Stimulated activated CD4-positive, alpha-beta T cell treated with anti-CD3 and anti-CD28 coated beads, TNF-alpha, amount 100 ng/mL, for 24 hours (primary cell): ENCODE measurements at regions not wholly inside any gene's neighbourhood (a gene's known extent, or its start where the extent isn't known, plus 50 kb on each side); places are given as distances from the start of the nearest gene placed in this dataset.

ENCODE experiments used
- DNase-seq, 3 experiments: peaks; one replicate each; pipeline ENCODE4 v3.0.0-alpha.2; 2020; ENCODE audit warnings: low read depth in 3 of 3

- no peak for DNase-seq
Measured at GRCh38 chr9:129506041-129506440, 114.9 kb downstream of the C9orf50 start.

GRCh38 chr9:129505270-129505902 is 115.5 kb downstream of the C9orf50 start:
- no peak for DNase-seq

DNA sequence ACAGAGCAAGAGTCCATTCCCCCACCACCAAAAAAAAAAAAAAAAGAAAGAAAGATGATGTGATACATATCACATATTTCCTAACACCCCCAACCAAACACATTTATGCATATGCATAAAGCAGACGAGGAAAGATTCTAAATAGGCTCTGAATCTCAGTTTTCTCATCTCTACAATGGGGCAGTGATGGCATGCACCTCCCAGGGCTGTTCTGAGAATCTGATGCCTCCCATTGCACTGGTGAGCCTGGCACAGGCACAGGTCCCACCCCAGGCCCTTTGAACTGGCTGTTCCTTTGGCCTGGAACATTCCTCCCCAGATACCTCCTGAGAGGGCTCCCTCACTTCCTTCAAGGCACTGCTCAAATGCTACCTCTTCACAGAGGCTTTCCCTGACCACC is 116.5 kb downstream of the C9orf50 start:
- DNase-seq: no peak

GRCh38 chr9:129501771-129502319 is 119.1 kb downstream of the C9orf50 start:
- DNase-seq: no peak

DNA sequence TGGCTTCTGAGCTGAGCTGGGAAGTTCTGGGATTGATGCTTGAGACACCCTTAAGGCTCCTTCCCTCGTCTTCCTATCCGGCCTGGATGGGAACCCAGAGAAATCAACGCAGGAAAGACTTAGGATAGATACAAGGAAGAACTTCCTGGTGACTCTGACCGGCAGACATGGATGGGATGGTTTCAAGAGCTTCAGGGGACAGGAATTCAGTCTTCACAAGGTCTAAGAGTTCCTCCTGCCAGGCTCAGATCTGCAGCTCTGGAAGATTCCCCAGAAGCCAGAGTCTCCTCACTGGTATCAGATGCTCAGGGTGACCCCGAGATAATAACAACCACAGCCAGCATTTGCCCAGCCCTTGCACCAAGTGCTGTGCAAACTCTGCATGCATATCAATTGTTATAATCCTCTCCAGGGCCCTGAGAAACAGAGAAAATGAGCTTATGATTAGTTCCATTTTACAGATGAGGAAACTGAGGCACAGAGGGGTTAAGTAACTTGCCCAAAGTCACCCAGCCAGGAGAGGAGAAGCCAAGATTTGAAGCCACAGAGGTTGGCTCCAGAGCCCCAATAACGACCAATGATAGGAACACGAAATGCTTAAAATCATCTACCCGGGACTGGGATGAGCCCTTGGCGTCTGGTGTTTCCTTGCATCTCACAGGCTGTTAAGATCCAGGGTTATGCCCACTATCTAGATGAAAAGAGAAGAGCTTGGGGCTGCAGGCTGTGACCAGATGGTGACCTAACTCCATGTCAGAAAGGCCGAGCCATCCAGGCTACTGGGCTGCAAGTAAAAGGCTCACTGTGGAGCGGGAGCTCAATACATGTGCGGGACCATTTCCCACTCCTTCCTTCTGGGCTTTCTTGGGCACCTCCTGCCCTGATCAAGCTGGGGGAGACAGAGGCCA is 119.8 kb downstream of the C9orf50 start:
- no peak for DNase-seq

DNA sequence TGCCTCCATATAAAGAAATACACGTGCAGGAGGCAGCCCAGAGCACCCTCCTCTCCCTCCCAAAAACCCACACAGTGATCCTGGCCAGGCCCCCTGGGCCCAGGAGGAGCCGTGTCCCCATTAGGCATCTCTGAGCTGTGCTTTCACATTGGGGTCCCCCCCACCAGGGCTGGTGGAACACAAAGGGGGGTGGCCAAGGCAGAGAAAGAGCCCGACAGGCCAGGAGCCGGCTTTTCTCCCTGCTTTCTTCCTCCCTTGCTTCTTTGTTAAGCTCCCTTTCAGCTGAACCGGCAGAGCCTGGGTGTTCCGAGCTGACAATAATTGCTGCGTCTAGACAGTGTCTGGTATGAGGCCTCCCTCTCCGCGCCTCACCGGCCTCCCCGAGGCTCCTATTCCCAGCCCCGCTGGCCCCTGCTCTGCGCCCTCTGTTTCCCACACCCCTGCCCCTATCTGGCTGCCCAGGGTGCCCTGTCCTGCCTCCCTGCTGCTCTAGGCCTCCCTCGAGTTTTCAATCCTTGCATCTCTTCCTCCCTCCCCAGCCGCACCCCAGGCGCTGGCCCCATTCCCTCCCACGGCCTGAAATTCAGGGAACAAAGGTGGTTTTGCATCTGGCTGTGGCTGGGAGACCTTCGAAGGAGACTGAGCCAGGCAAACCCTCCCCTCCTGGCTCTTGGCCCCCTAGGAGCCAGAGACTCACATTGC is 120.6 kb downstream of the C9orf50 start:
- no peak for DNase-seq

- no peak for DNase-seq
Measured at GRCh38 chr9:129498451-129499384, 122.2 kb downstream of the C9orf50 start.

DNA sequence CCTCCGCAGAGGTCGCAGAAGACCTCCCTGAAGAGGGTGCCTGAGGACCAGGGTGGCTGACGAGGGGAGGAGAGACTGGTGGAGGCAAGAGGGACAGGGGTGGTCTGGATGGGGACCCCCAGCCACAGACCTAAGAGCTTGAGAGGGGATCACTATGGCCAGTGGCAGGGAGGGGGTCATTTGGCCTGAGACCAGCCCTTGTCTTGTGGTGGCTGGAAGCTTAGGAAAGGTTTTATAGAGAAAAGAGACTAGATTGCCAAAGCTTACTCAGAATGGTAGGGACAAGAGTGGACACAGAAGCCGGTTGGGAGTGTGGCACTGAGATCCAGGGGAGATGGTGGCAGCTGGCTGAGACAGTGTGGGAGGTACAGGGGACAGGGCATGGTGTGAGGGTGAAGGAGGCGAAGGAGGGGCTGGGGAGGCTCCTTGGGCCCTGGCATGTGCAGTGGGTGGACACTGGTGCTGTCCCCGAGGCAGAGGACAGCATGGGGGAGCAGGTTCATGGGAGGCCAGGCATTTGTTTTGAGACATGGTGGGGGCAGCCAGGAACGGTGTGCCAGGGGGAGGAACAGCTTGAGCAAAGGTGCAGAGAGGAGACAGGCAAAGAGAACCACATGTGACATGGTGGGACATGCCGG is 123.0 kb downstream of the C9orf50 start:
- DNase-seq: no peak

DNA sequence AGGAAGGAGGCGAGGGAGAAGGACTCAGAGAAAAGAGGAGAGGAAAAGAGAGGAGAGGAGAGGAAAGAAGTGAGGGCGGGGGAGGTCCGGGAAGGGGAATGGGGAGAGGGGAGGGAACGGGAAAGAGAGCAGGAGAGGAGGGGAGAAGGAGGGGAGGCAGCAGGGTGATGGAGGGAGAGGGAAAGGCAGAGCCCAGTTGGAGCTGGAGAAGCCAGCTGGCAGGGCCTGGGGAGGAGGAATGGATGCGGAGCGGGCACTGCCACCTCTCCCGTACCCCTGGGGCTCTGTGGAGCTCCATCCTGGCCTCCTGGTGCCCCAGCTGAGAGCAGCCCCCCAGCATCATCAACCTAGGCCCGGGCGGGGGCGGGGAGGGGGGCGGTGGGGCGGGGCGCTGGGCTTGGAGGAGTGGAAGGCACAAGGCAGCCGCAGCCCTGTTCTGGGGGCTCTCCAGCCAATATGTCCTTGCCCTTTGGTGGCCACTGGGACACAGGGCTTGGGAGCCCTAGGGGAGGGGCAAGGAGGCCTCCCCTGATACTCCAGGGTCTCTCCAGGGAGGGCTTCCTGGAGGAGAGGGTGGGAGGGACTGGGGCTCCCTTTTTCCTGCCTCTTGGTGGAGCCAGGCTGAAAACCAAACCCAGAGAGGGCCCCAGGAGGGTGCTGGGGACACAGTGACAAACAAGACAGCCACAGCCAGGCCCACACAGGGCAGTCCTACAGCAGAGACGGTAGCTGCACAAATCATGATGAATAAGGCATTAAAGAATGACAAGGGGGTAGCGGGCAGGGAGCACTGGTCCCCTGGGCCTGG is 123.7 kb downstream of the C9orf50 start:
- no peak for DNase-seq

- DNase-seq: peak; percentile 74 to 85 (median 78)
Measured at GRCh38 chr9:129496473-129497004, 124.4 kb downstream of the C9orf50 start.

DNA sequence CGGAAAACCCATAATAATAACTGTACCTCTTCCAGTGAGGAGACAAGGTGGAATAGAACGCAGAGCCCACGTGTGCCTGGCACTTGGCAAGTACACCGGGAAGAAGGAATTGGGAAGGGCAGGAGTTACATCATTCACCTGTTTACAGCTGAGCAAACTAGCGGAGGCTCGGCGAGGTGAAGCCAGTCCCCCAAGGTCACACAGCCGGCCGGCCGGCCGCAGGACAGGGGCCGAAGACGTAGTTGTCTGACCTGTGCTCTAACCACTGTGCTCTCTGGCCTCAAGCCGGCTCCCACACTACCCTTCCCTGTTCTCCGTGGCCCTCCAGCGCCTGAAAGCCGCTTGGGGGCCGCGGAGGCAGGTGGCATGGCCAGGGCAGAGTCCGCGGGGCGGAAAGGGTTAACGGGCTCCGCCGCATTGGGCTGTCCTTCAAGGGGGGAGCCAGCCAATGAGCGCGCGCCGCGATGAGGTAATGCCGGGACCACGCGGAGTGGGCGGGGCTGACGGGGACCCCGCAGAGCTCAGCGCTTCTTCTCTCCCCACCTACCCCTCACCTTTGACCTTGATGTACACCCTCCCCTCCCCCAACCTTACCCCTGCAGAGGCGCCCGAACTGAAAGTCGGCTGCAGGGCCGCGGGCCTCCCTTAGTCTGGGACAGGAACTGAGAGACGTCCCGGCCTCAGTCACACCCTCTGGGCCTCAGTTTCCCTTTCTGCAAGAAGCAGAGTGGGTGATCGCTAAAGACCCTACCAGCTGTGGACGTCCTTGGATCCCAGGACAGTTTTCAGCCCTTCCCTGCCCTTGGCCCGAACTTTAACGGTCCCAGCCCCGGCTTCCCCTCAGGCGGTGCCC is 125.1 kb downstream of the C9orf50 start:
- DNase-seq: peak; percentile 75 to 84 (median 80)

GRCh38 chr9:129494113-129494789 is 126.7 kb downstream of the C9orf50 start:
- DNase-seq: no peak

GRCh38 chr9:129493706-129494047 is 127.2 kb downstream of the C9orf50 start:
- DNase-seq: no peak

GRCh38 chr9:129493002-129493705 is 127.7 kb downstream of the C9orf50 start:
- DNase-seq: no peak

GRCh38 chr9:129491487-129491855 is 129.4 kb downstream of the C9orf50 start:
- no peak for DNase-seq

DNA sequence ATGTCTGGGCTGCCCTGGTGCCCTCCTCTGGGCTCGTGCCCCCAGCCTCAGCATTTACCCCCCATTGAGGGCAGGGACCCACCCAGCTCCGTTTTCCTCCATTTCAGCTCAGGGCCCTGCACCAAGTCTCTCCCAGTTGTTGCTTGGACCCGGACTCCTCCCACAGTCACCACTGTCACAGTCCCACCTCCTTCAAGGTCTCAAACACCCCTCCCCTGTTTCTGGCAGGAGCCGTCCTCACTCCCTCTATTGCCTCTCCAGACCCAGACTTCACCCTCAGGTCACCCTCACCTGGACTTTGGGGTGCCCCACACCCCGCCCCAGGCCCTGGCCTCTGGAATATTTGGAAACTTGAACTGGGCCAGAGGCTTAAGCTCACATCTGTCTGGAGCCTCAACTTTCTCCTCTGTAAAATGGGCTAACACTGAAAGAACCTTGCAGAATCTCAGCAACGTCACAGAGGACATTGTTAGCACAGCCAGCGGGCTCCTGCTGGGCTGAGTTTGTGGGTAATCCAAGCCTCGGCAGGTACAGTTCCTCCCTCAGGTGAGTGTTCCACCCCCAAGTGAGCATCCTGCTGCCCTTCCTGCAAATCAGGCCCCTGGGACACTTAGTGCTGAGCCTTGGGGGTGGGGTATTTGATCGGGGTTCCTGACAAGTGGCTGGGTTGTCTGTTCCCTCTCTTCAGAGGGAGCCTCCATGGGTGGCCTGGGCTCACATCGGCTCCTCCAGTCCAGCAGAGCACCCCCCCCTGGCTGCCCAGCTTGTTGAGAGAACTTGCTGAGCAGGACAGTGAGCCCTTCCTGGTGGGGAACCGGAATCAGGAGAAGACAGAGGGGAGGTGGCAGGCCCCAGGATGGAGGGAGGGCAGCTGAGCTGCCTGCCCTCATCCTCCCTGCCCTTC is 130.1 kb downstream of the C9orf50 start:
- no peak for DNase-seq
